DOHH2 (cell line): ENCODE measurements at regions not wholly inside any gene's neighbourhood (a gene's known extent, or its start where the extent isn't known, plus 50 kb on each side); places are given as distances from the start of the nearest gene placed in this dataset.

Source experiments
- H3F3A ChIP-seq: fragments of 200-600 bp; sonication (generic), shearing (Covaris generic); 2 replicates; pipeline ENCODE4 v1.6.0; 2016; ENCODE audit warnings: antibody characterized with exemption, mild to moderate bottlenecking; ENCODE audit not compliant: control insufficient read depth, insufficient read depth
- H3K27ac ChIP-seq: fragments of 200-600 bp; sonication (generic); 2 replicates; pipeline ENCODE4 v1.5.1; 2014; ENCODE audit warnings: low read depth, mild to moderate bottlenecking, low read length, moderate library complexity
- H3K27me3 ChIP-seq: fragments of 200-600 bp; sonication (generic); 2 replicates; pipeline ENCODE4 v1.6.1; 2014; ENCODE audit warnings: mild to moderate bottlenecking, low read length, mixed read lengths; ENCODE audit not compliant: control insufficient read depth
- H3K36me3 ChIP-seq: fragments of 200-600 bp; sonication (generic); 2 replicates; pipeline ENCODE4 v1.6.1; 2014; ENCODE audit warnings: mild to moderate bottlenecking, low read length, moderate library complexity, mixed read lengths; ENCODE audit not compliant: control insufficient read depth
- H3K4me1 ChIP-seq: fragments of 200-600 bp; sonication (generic); 2 replicates; pipeline ENCODE4 v1.6.1; 2014; ENCODE audit warnings: mild to moderate bottlenecking, low read length, mixed read lengths; ENCODE audit not compliant: control insufficient read depth
- H3K4me2 ChIP-seq: fragments of 200-600 bp; sonication (generic); 2 replicates; pipeline ENCODE4 v1.6.0; 2014; ENCODE audit warnings: mild to moderate bottlenecking, low read length, moderate library complexity
- H3K4me3 ChIP-seq: fragments of 200-600 bp; sonication (generic); 2 replicates; pipeline ENCODE4 v1.5.1; 2014; ENCODE audit warnings: mild to moderate bottlenecking, low read length, mixed read lengths
- H3K79me2 ChIP-seq: fragments of 200-600 bp; sonication (generic); 2 replicates; pipeline ENCODE4 v1.6.1; 2014; ENCODE audit warnings: mild to moderate bottlenecking, low read length, mixed read lengths; ENCODE audit not compliant: control insufficient read depth
- H3K9me2 ChIP-seq: fragments of 200-600 bp; sonication (generic); replicated peaks from 2 replicates; pipeline ENCODE4 v1.6.1; 2014; ENCODE audit warnings: mild to moderate bottlenecking, low read length, mixed read lengths; ENCODE audit not compliant: control insufficient read depth
- H3K9me3 ChIP-seq: fragments of 200-600 bp; sonication (generic); 2 replicates; pipeline ENCODE4 v1.6.1; 2014; ENCODE audit warnings: antibody characterized with exemption, low read length, mixed read lengths; ENCODE audit not compliant: control insufficient read depth, insufficient read depth
- H4K20me1 ChIP-seq: fragments of 200-600 bp; sonication (generic); 2 replicates; pipeline ENCODE4 v1.6.0; 2014; ENCODE audit warnings: low read depth, mild to moderate bottlenecking, antibody characterized with exemption, low read length, moderate library complexity; ENCODE audit not compliant: control insufficient read depth, insufficient read depth
- CTCF ChIP-seq: fragments of 200-600 bp; sonication (generic); IDR thresholded peaks from one replicate; pipeline ENCODE4 v1.5.1; 2014; ENCODE audit warnings: antibody characterized with exemption, mild to moderate bottlenecking, low read depth, low read length; ENCODE audit not compliant: poor library complexity, severe bottlenecking
- EZH2phosphoT487 ChIP-seq: fragments of 200-600 bp; sonication (generic); IDR thresholded peaks from 2 replicates; pipeline ENCODE4 v1.6.1; 2017; ENCODE audit warnings: borderline replicate concordance, mild to moderate bottlenecking, antibody characterized with exemption, low read length, moderate library complexity, mixed read lengths

- Histone ChIP-seq H3F3A (no peaks in the 10 kb centered on the region), H3K4me3 (no peak overlapping the region), H3K27ac (no peak overlapping the region), H3K9me2 (no peaks in the 10 kb centered on the region), H3K4me1 (no peaks in the 10 kb centered on the region), H4K20me1 (no peaks in the 10 kb centered on the region), H3K4me2 (no peak overlapping the region), H3K27me3 (peaks cover 12% of the 10 kb centered on the region), H3K79me2 (no peaks in the 10 kb centered on the region), H3K36me3 (no peaks in the 10 kb centered on the region), H3K9me3 (no peaks in the 10 kb centered on the region)
- no peak for TF ChIP-seq EZH2phosphoT487
- no peak for TF ChIP-seq CTCF
Measured at GRCh38 chr11:119518746-119519730, 96.1 kb upstream of the THY1 start.

GRCh38 chr11:119515771-119516400 is 92.9 kb upstream of the THY1 start:
- Histone ChIP-seq H3K9me3 (no peaks in the 10 kb centered on the region), H3K4me1 (peaks cover 3% of the 10 kb centered on the region; the same call in 1 of the 2 replicates), H3K9me2 (no peaks in the 10 kb centered on the region), H3K27ac (no peak overlapping the region), H3K27me3 (peaks cover 37% of the 10 kb centered on the region), H4K20me1 (no peaks in the 10 kb centered on the region), H3K4me3 (no peak overlapping the region), H3F3A (no peaks in the 10 kb centered on the region), H3K79me2 (no peaks in the 10 kb centered on the region), H3K36me3 (no peaks in the 10 kb centered on the region), H3K4me2 (no peak overlapping the region)
- TF ChIP-seq CTCF: no peak

- Histone ChIP-seq H3K27ac (no peak overlapping the region), H3K79me2 (no peaks in the 10 kb centered on the region), H3K9me2 (no peaks in the 10 kb centered on the region), H3K4me3 (no peak overlapping the region), H3K4me1 (peaks cover 16% of the 10 kb centered on the region), H4K20me1 (no peaks in the 10 kb centered on the region), H3K27me3 (peaks cover 37% of the 10 kb centered on the region), H3K36me3 (no peaks in the 10 kb centered on the region), H3F3A (no peaks in the 10 kb centered on the region), H3K4me2 (no peak overlapping the region), H3K9me3 (no peaks in the 10 kb centered on the region)
- TF ChIP-seq CTCF (no peak), EZH2phosphoT487 (no peak)
Measured at GRCh38 chr11:119513806-119514170, 90.8 kb upstream of the THY1 start.
